PC-9 (cell line): ENCODE measurements at regions not wholly inside any gene's neighbourhood (a gene's known extent, or its start where the extent isn't known, plus 50 kb on each side); places are given as distances from the start of the nearest gene placed in this dataset.

Experiments used
- BruUV-seq: library from RNA; stranded (reverse); fragments of 400-500 nt; replicated peaks from 2 replicates; lab custom pipeline; 2021; lab: Mats Ljungman, UMichigan
- CTCF ChIA-PET: fragments of 300-600 bp; sonication (Branson Sonifier 250); formaldehyde crosslinking; loops from one replicate; lab custom pipeline; 2022; ENCODE audit warnings: antibody characterized with exemption; lab: Charles Lee
- POLR2A ChIA-PET: fragments of 300-600 bp; sonication (Branson Sonifier 250); formaldehyde crosslinking; loops from one replicate; lab custom pipeline; 2022; ENCODE audit warnings: antibody characterized with exemption; ENCODE audit not compliant: unreplicated experiment; lab: Charles Lee
- DNase-seq, 2 experiments: peaks; one replicate each; pipeline versions ENCODE4 v3.0.0 to v3.0.0-alpha.2; 2015 to 2022; ENCODE audit warnings: mixed read lengths in 1 of 2
- H2AFZ ChIP-seq: fragments of 200-600 bp; sonication (generic); 2 replicates; pipeline ENCODE4 v1.8.1; 2017; ENCODE audit warnings: antibody characterized with exemption
- H3F3A ChIP-seq: fragments of 200-600 bp; sonication (generic); 2 replicates; pipeline ENCODE4 v1.8.1; 2017; ENCODE audit warnings: antibody characterized with exemption, mild to moderate bottlenecking, low read depth; ENCODE audit not compliant: insufficient read depth
- H3K27ac ChIP-seq: fragments of 200-600 bp; sonication (generic); 2 replicates; pipeline ENCODE4 v1.6.1; 2016; ENCODE audit warnings: mixed run types
- H3K27me3 ChIP-seq: fragments of 200-600 bp; sonication (generic); 2 replicates; pipeline ENCODE4 v1.6.1; 2016; ENCODE audit warnings: low read depth, mixed run types; ENCODE audit not compliant: insufficient read depth
- H3K36me3 ChIP-seq: fragments of 200-600 bp; sonication (generic); 2 replicates; pipeline ENCODE4 v1.6.1; 2016; ENCODE audit warnings: low read depth, mixed run types
- H3K4me1 ChIP-seq: fragments of 200-600 bp; sonication (generic); replicated peaks from 2 replicates; pipeline ENCODE4 v1.6.1; 2016; ENCODE audit warnings: mixed run types; ENCODE audit not compliant: insufficient read depth
- H3K4me2 ChIP-seq: fragments of 200-600 bp; sonication (generic); 2 replicates; pipeline ENCODE4 v1.6.1; 2017; ENCODE audit warnings: mixed run types
- H3K4me3 ChIP-seq: fragments of 200-600 bp; sonication (generic); 2 replicates; pipeline ENCODE4 v1.6.1; 2016; ENCODE audit warnings: mixed run types
- H3K79me2 ChIP-seq: fragments of 200-600 bp; sonication (generic); 2 replicates; pipeline ENCODE4 v1.6.1; 2017; ENCODE audit warnings: low read depth, mixed run types
- H3K9me2 ChIP-seq: fragments of 200-600 bp; sonication (generic); 2 replicates; pipeline ENCODE4 v1.8.1; 2017; ENCODE audit warnings: mild to moderate bottlenecking; ENCODE audit not compliant: insufficient read depth
- H3K9me3 ChIP-seq: fragments of 200-600 bp; sonication (generic); 2 replicates; pipeline ENCODE4 v1.8.1; 2016; ENCODE audit warnings: low read depth; ENCODE audit not compliant: insufficient read depth
- H4K20me1 ChIP-seq: fragments of 200-600 bp; sonication (generic); 2 replicates; pipeline ENCODE4 v1.8.1; 2017; ENCODE audit not compliant: insufficient read depth
- CTCF ChIP-seq: fragments of 200-600 bp; sonication (generic); conservative IDR thresholded peaks from 2 replicates; pipeline ENCODE4 v1.6.1; 2017; ENCODE audit warnings: mixed run types, antibody characterized with exemption, mild to moderate bottlenecking, moderate library complexity
- EZH2 ChIP-seq: fragments of 200-600 bp; sonication (generic); IDR thresholded peaks from 2 replicates; pipeline ENCODE4 v1.8.0; 2017; ENCODE audit warnings: antibody characterized with exemption, low read depth
- intact Hi-C: fragments of 100-400 bp; cut with micrococcal nuclease; formaldehyde crosslinking; loops from one replicate; pipeline ENCODE4 v1.10.0; 2022; ENCODE audit not compliant: unreplicated experiment

- Histone ChIP-seq H3K4me3 (no peak overlapping the region), H3F3A (no peaks in the 10 kb centered on the region), H3K36me3 (no peaks in the 10 kb centered on the region), H3K4me2 (no peak overlapping the region), H3K27me3 (peaks cover 89% of the 10 kb centered on the region), H2AFZ (no peak overlapping the region), H3K9me2 (no peaks in the 10 kb centered on the region), H3K4me1 (no peaks in the 10 kb centered on the region), H3K9me3 (no peaks in the 10 kb centered on the region), H3K27ac (no peak overlapping the region), H4K20me1 (no peaks in the 10 kb centered on the region), H3K79me2 (no peaks in the 10 kb centered on the region)
- ChIA-PET POLR2A (no interaction called here), CTCF (no interaction called here)
- DNase-seq = no peak
- intact Hi-C loops = no loop called here
- no peak for TF ChIP-seq EZH2
- no peak for TF ChIP-seq CTCF
- no TSS peak for BruUV-seq
Measured at GRCh38 chr16:86986136-86986535, 331.1 kb downstream of the C16orf95 start.

GRCh38 chr16:86986809-86987487 is 330.2 kb downstream of the C16orf95 start:
- CTCF ChIA-PET = no interaction called here
- intact Hi-C loops = no loop called here

More at GRCh38 chr16:86986809-86987487, 330.2 kb downstream of the C16orf95 start:
- Histone ChIP-seq H3K9me2 (no peaks in the 10 kb centered on the region), H4K20me1 (no peaks in the 10 kb centered on the region), H3K9me3 (no peaks in the 10 kb centered on the region), H3K4me3 (no peak overlapping the region), H2AFZ (no peak overlapping the region), H3K36me3 (no peaks in the 10 kb centered on the region), H3K27me3 (peaks cover 91% of the 10 kb centered on the region), H3K79me2 (no peaks in the 10 kb centered on the region), H3K4me1 (no peaks in the 10 kb centered on the region), H3K27ac (no peak overlapping the region), H3K4me2 (no peak overlapping the region), H3F3A (no peaks in the 10 kb centered on the region)
- POLR2A ChIA-PET = no interaction called here
- TF ChIP-seq EZH2 (no peak), CTCF (no peak)
- BruUV-seq = no TSS peak
- DNase-seq = no peak
